ENCODE measurements at regions not wholly inside any gene's neighbourhood (a gene's known extent, or its start where the extent isn't known, plus 50 kb on each side); places are given as distances from the start of the nearest gene placed in this dataset.
A peak's percentile ranks its signal among the peaks of the same experiment; 100 is the strongest.
"Not testable (repeated sequence)": the region's sequence is repeated elsewhere in the genome, so short reads cannot be mapped to it uniquely, and the experiment has no call there.

DNA sequence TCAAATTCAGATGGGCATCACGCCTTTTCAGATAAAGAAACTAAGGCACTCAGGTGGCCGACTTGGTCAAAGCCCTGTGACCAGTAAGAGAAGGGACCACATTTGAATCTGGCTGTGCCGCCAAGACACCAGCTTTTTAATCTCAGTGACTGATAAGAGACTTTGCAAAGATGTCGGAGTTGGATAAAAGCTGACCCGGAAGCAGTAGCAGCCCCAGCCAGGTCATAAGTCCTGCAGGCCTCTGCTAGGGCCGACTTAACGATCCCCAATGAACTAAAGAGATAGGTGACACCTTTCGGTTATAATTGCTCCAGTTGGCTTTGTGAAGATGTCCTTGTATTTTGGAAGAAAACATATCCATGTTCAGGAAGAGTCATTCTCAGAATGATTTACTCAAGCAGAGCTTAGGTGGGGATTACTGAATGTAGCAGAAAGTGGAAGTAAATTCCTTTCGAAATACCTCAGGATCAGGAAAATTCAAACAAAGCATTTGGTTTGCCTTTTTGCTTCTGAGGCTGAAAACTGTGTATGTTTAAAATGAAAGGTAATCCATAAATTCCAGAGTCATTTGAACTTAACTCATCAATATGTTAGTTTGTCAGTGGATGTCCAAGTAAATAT is 164.2 kb upstream of the PITRM1 start:
- Mint-ChIP-seq H3K4me1 (no peaks in the 10 kb centered on the region), H3K36me3 (no peaks in the 10 kb centered on the region), H3K9me3 (no peaks in the 10 kb centered on the region), H3K27me3 (peaks cover 11% of the 10 kb centered on the region), H3K4me3 (no peak overlapping the region), H3K27ac (no peak overlapping the region)

DNA sequence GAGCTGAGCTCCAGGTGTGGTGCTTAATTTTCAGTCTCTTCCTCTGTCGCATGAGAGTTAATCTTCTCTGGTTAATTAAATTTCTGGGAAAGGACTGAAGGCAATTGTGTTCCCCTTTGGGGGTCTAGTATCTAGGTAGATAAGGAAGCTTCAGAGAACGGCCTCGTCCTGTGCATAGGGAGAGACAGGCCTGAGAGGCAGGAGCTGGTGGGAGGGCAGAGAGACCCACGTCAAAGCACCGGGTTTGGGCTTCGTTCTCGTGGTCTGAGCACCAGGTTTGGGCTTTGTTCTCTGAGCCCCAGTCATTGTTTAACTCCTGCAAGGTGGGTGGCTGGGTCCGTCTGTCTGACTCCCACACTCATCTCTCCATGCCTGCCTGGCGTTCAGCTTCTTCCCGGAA is 160.8 kb upstream of the PITRM1 start:
- no peak overlapping the region for H3K27ac Mint-ChIP-seq
- no peak overlapping the region for H3K4me3 Mint-ChIP-seq
- H3K27me3 Mint-ChIP-seq: peaks cover 11% of the 10 kb centered on the region
- H3K36me3 Mint-ChIP-seq: no peaks in the 10 kb centered on the region
- H3K4me1 Mint-ChIP-seq: no peaks in the 10 kb centered on the region
- no peaks in the 10 kb centered on the region for H3K9me3 Mint-ChIP-seq

- H3K4me1 Mint-ChIP-seq: no peaks in the 10 kb centered on the region
- H3K36me3 Mint-ChIP-seq: no peaks in the 10 kb centered on the region
- H3K4me3 Mint-ChIP-seq: no peak overlapping the region
- no peaks in the 10 kb centered on the region for H3K9me3 Mint-ChIP-seq
- peaks cover 10% of the 10 kb centered on the region for H3K27me3 Mint-ChIP-seq
- no peak overlapping the region for H3K27ac Mint-ChIP-seq
Measured at GRCh38 chr10:3331690-3332230, 159.2 kb upstream of the PITRM1 start.

- Mint-ChIP-seq H3K9me3 (no peaks in the 10 kb centered on the region), H3K27me3 (peaks cover 9% of the 10 kb centered on the region), H3K4me1 (no peaks in the 10 kb centered on the region), H3K36me3 (no peaks in the 10 kb centered on the region), H3K27ac (no peak overlapping the region), H3K4me3 (no peak overlapping the region)
Measured at GRCh38 chr10:3331187-3331586, 158.6 kb upstream of the PITRM1 start.

DNA sequence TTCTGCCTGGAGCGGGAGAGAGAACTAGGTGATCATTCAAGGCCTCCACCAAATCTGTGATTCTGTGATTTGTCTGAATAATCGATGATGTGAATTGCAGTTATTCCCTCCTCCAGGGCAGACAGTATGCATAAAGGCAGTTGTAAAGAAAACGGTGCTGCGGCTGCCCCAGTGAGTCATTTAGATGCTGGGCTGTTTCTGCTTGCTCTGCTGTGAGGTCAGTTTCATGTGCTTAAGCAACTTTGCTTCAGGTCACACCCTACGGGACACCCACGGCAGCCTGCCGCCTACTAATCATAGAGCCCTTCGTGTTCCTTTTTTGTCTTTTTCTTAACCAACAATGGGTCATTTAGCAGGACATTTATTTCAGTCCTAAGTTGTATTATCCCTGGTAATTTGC is 158.1 kb upstream of the PITRM1 start:
- Mint-ChIP-seq H3K36me3 (no peaks in the 10 kb centered on the region), H3K27me3 (peaks cover 9% of the 10 kb centered on the region), H3K9me3 (no peaks in the 10 kb centered on the region), H3K4me3 (no peak overlapping the region), H3K4me1 (no peaks in the 10 kb centered on the region), H3K27ac (no peak overlapping the region)

GRCh38 chr10:3325954-3326750 is 153.6 kb upstream of the PITRM1 start:
- peaks cover 3% of the 10 kb centered on the region for H3K27me3 Mint-ChIP-seq

GRCh38 chr10:3324612-3325038 is 152.0 kb upstream of the PITRM1 start:
- Mint-ChIP-seq H3K4me3 (no peak overlapping the region), H3K36me3 (no peaks in the 10 kb centered on the region), H3K27me3 (peaks cover 3% of the 10 kb centered on the region), H3K4me1 (no peaks in the 10 kb centered on the region), H3K27ac (no peak overlapping the region), H3K9me3 (no peaks in the 10 kb centered on the region)

More at GRCh38 chr10:3325954-3326750, 153.6 kb upstream of the PITRM1 start:
- Mint-ChIP-seq H3K36me3 (no peaks in the 10 kb centered on the region), H3K4me3 (no peak overlapping the region), H3K27ac (no peak overlapping the region), H3K4me1 (no peaks in the 10 kb centered on the region), H3K9me3 (no peaks in the 10 kb centered on the region)

- Mint-ChIP-seq H3K9me3 (no peaks in the 10 kb centered on the region), H3K36me3 (no peaks in the 10 kb centered on the region), H3K27me3 (peaks cover 3% of the 10 kb centered on the region), H3K4me1 (no peaks in the 10 kb centered on the region), H3K4me3 (no peak overlapping the region), H3K27ac (no peak overlapping the region)
Measured at GRCh38 chr10:3323865-3324498, 151.4 kb upstream of the PITRM1 start.

- H3K9me3 Mint-ChIP-seq: peaks cover 0 to 1% (median 0%) of the 10 kb centered on the region in 3 donors
- no peaks in the 10 kb centered on the region for H3K36me3 Mint-ChIP-seq
- H3K4me1 Mint-ChIP-seq: no peaks in the 10 kb centered on the region
- peak overlapping the region in 1 of 3 donors; percentile 59 for H3K27ac Mint-ChIP-seq
- H3K27me3 Mint-ChIP-seq: peaks cover 5% of the 10 kb centered on the region
- H3K4me3 Mint-ChIP-seq: no peak overlapping the region
Measured at GRCh38 chr10:3321123-3321522, 148.5 kb upstream of the PITRM1 start.

GRCh38 chr10:3319811-3320226 is 147.2 kb upstream of the PITRM1 start:
- Mint-ChIP-seq H3K4me3 (no peak overlapping the region), H3K9me3 (peaks cover 0 to 1% (median 0%) of the 10 kb centered on the region in 3 donors)

GRCh38 chr10:3318480-3318807 is 145.9 kb upstream of the PITRM1 start:
- not testable (repeated sequence) for H3K4me1 Mint-ChIP-seq, H3K4me3 Mint-ChIP-seq, H3K27ac Mint-ChIP-seq, H3K36me3 Mint-ChIP-seq, H3K27me3 Mint-ChIP-seq, H3K9me3 Mint-ChIP-seq

More at GRCh38 chr10:3319811-3320226, 147.2 kb upstream of the PITRM1 start:
- H3K36me3 Mint-ChIP-seq: no peaks in the 10 kb centered on the region
- H3K27me3 Mint-ChIP-seq: peaks cover 8% of the 10 kb centered on the region
- H3K4me1 Mint-ChIP-seq: no peaks in the 10 kb centered on the region
- H3K27ac Mint-ChIP-seq: no peak overlapping the region

DNA sequence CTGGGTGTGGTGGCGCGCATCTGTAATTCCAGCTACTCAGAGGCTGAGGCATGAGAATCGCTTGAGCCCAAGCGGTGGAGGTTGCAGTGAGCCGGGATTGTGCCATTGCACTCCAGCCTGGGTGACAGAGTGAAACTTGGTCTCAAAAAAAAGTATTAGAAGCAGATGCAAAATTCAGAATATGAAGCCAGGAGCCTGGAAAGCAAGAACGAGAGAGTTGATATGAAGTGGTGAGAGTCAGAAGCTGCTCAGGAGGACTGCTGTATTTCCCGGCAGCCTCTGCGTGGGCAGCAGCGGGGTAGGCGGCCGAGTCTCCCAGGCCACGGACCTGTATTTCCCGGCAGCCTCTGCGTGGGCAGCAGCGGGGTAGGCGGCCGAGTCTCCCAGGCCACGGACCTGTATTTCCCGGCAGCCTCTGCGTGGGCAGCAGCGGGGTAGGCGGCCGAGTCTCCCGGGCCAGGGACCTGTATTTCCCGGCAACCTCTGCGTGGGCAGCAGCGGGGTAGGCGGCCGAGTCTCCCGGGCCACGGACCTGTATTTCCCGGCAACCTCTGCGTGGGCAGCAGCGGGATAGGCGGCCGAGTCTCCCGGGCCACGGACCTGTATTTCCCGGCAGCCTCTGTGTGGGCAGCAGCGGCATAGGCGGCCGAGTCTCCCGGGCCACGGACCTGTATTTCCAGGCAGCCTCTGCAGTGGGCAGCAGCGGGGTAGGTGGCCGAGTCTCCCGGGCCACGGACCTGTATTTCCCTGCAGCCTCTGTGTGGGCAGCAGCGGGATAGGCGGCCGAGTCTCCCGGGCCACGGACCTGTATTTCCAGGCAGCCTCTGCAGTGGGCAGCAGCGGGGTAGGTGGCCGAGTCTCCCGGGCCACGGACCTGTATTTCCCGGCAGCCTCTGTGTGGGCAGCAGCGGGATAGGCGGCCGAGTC is 145.2 kb upstream of the PITRM1 start:
- H3K4me1 Mint-ChIP-seq, H3K36me3 Mint-ChIP-seq, H3K9me3 Mint-ChIP-seq, H3K4me3 Mint-ChIP-seq, H3K27ac Mint-ChIP-seq: not testable (repeated sequence)
- H3K27me3 Mint-ChIP-seq: peaks cover 15% of the 10 kb centered on the region

DNA sequence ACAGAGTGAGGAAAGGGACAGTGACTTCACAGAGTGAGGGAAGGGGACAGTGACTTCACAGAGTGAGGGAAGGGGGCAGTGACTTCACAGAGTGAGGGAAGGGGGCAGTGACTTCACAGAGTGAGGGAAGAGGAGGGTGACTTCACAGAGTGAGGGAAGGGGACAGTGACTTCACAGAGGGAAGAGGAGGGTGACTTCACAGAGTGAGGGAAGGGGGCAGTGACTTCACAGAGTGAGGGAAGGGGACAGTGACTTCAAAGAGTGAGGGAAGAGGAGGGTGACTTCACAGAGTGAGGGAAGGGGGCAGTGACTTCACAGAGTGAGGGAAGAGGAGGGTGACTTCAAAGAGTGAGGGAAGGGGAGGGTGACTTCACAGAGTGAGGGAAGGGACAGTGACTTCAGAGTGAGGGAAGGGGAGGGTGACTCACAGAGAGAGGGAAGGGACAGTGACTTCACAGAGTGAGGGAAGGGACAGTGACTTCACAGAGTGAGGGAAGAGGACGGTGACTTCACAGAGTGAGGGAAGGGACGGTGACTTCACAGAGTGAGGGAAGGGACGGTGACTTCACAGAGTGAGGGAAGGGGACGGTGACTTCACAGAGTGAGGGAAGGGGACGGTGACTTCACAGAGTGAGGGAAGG is 142.0 kb upstream of the PITRM1 start:
- Mint-ChIP-seq H3K27ac (peak overlapping the region in 1 of 3 donors; percentile 62), H3K27me3 (peaks cover 12% of the 10 kb centered on the region)
- H3K9me3 Mint-ChIP-seq, H3K4me3 Mint-ChIP-seq, H3K36me3 Mint-ChIP-seq, H3K4me1 Mint-ChIP-seq: not testable (repeated sequence)

- peak overlapping the region in 1 of 3 donors; percentile 62 for H3K27ac Mint-ChIP-seq
- not testable (repeated sequence) for H3K4me3 Mint-ChIP-seq, H3K4me1 Mint-ChIP-seq, H3K36me3 Mint-ChIP-seq, H3K9me3 Mint-ChIP-seq
- H3K27me3 Mint-ChIP-seq: peaks cover 12% of the 10 kb centered on the region
Measured at GRCh38 chr10:3313784-3314444, 141.3 kb upstream of the PITRM1 start.
